Epithelial cell of proximal tubule (primary cell): ENCODE measurements at regions not wholly inside any gene's neighbourhood (a gene's known extent, or its start where the extent isn't known, plus 50 kb on each side); places are given as distances from the start of the nearest gene placed in this dataset.

ENCODE experiments used
- DNase-seq: peaks from one replicate; pipeline ENCODE4 v3.0.0-alpha.2; 2011; ENCODE audit warnings: low read depth
- H3K4me3 ChIP-seq: 2 replicates; pipeline ENCODE4 v1.5.1; 2011; ENCODE audit warnings: low read depth, mild to moderate bottlenecking, low read length
- TF ChIP-seq, protein P1 (sequence below): conservative IDR thresholded peaks from 2 replicates; pipeline ENCODE4 v1.5.1; 2012; ENCODE audit warnings: low read depth, mild to moderate bottlenecking, low read length

DNA sequence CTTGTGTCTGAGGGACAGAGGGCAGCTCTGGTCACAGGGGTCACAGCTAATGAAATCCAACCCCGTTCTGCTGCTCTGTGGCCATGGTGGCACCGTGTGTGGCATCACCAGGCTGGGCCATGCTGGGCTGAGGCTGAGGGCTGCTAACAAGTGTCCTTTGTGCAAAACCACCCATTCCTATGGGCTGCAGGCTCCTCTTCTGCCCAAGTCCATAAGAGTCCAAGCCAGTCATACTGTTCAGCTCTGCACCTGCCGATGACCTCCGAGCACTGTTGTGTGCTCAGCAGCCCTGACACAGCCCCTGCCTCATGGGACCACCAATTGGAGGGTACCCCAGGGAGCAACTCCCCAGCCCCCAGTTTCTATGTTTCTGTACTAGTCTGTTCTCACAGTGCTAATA is 133.1 kb downstream of the WDR11 start:
- no peak for DNase-seq
- TF ChIP-seq, protein P1, sequence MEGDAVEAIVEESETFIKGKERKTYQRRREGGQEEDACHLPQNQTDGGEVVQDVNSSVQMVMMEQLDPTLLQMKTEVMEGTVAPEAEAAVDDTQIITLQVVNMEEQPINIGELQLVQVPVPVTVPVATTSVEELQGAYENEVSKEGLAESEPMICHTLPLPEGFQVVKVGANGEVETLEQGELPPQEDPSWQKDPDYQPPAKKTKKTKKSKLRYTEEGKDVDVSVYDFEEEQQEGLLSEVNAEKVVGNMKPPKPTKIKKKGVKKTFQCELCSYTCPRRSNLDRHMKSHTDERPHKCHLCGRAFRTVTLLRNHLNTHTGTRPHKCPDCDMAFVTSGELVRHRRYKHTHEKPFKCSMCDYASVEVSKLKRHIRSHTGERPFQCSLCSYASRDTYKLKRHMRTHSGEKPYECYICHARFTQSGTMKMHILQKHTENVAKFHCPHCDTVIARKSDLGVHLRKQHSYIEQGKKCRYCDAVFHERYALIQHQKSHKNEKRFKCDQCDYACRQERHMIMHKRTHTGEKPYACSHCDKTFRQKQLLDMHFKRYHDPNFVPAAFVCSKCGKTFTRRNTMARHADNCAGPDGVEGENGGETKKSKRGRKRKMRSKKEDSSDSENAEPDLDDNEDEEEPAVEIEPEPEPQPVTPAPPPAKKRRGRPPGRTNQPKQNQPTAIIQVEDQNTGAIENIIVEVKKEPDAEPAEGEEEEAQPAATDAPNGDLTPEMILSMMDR = no peak
- no peak overlapping the region for H3K4me3 ChIP-seq

DNA sequence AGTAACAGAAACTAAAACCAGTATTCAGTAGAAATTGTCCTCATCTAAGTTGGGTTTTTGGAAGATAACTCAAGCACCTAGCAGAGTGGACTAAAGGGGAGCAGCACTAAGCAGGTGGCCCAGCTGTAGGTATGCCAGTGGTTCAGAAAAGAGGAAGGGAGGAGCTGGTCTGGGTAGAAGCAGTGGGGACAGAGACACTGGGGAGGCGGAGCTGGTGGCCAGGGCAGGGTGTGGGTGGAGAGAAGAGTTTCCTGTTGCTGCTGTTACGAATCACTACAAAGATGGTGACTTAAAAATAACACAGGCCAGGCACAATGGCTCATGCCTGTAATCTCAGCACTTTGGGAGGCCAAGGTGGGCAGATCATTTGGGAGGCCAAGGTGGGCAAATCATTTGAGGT is 136.2 kb downstream of the WDR11 start:
- TF ChIP-seq, protein P1 = no peak
- DNase-seq = no peak

DNA sequence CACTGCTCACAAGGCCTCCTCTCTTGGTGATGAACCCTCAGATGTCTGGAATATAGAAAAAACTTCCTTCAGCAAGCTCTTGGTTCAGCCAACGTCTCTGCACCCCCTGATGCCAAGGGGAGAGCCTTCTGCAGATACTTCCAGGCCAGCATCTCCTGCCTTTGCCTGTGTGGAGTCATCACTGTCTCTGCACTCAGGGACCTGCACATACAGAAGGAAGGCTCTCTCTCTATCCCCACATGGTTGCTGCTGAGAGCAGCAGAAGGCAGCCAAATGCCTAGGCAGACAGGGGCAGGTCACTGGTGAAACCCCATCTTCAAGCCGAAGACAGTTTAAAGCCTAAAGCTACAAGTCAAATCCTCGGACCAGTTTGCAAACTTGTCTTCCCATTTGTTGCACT is 137.6 kb downstream of the WDR11 start:
- TF ChIP-seq, protein P1 = no peak
- no peak overlapping the region for H3K4me3 ChIP-seq
- DNase-seq = no peak

More for the DNA sequence above, 136.2 kb downstream of the WDR11 start:
- H3K4me3 ChIP-seq = no peak overlapping the region

DNA sequence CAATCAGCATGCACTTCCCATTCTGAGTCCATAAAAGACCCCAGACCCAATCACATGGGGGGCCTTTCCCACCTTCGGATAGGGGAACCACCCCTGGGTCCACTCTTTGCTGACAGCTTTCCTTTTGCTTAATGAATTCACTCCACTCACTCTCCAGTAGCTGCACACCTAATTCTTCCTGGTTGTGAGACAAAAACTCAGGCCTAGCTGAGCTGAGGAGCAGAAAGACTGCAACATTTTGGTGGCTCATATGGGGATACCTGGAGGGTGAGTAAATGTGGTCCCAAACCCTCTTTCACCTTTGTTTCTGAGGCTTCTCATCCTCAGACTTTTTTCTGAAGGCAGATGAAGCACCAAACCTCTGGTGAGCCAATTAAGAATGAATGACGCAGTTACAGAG is 138.1 kb downstream of the WDR11 start:
- no peak overlapping the region for H3K4me3 ChIP-seq
- DNase-seq = no peak
- TF ChIP-seq, protein P1 = no peak

DNA sequence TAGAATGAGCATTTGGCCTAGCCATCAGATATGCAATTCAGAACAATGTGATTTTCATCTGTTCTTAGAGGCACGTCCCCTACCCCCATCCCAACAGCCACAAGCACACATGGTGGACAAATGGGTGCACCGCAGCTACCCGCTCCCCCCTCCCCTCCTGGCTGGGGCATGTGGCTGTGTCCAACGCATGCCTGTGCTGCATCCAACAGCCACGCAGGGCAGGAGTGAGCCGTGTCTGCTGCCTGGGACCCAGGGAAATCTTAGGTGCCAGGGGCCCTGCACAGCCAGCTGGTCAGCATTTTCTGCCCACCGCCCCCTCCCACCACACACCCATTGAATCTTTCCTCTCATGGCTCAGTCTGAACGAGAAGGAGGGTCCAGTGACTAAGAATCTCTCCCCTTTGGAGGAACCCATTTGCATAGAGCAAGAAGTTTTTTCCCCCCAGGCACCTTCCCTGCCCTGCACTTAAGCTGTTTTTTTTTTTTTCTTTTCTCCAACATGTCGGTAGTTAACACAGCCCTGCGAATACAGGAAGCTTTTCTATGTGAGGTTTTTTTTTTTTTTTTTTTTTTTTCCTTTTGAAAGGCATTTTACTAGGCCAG is 138.9 kb downstream of the WDR11 start:
- DNase-seq = no peak
- TF ChIP-seq, protein P1 = no peak
- H3K4me3 ChIP-seq = no peak overlapping the region

DNA sequence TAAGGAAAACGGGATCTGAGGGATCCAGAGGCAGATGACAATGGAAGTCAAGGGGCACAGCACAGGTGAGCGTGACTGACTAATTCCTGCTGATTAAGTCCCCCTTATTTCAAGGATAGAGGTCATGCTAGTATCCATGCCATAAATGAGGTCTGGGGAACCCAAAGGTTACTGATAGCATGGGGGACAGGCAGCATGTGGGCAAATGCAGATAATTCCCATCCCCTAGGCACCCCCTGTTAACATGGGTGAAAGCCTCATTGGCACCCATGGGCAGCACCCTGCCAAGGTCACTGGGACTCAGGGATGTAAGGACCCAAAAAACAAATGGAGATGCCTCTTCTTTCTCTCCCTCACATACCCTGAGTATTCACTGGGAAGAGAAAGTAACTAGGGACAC is 139.7 kb downstream of the WDR11 start:
- TF ChIP-seq, protein P1 = no peak
- H3K4me3 ChIP-seq = no peak overlapping the region
- no peak for DNase-seq

DNA sequence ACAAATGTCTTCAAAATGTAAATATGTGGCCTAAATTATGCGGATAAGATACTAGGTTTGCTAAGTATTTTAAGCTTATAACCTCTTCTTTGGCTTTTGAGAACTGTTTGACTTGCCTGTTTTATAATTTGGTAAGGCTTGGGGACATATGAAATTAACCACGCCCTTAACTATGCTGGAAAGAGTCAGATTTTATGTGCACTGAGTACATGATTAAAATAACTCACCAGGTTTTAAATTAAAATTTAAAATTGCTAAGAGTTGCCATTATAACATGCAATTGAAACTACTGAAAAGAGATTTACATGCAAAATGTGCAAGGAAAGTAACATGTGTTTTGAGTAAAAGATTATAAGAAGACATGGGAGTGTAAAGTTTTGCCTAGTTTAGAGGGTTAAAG is 141.9 kb downstream of the WDR11 start:
- no peak for DNase-seq
- H3K4me3 ChIP-seq = no peak overlapping the region
- TF ChIP-seq, protein P1 = no peak
